ENCODE measurements at regions not wholly inside any gene's neighbourhood (a gene's known extent, or its start where the extent isn't known, plus 50 kb on each side); places are given as distances from the start of the nearest gene placed in this dataset.

- Histone ChIP-seq H3K4me1 (ENCODE audit: control insufficient read depth in 2 of 2, insufficient read depth in 2 of 2, low read length in 1 of 2) (no peaks in the 10 kb centered on the region), H3K36me3 (ENCODE audit: control insufficient read depth in 2 of 2, insufficient read depth in 2 of 2, low read length in 1 of 2) (no peaks in the 10 kb centered on the region), H3K4me3 (ENCODE audit: low read depth in 1 of 2, low read length in 2 of 2) (no peak overlapping the region), H3K27me3 (ENCODE audit: control insufficient read depth in 1 of 2, insufficient read depth in 2 of 2, low read length in 2 of 2) (no peaks in the 10 kb centered on the region), H3K27ac (ENCODE audit: low read depth in 2 of 2, low read length in 1 of 2) (no peak overlapping the region), H3K9me3 (ENCODE audit: control insufficient read depth in 2 of 2, insufficient read depth in 1 of 2, low read depth in 1 of 2, low read length in 1 of 2) (no peaks in the 10 kb centered on the region)
- WGBS, 2 donors: 74 to 79% methylated on average over 1 of the region's 1 CpG
Measured at GRCh38 chr10:58101682-58102081, 166.0 kb downstream of the IPMK start.

GRCh38 chr10:58094985-58095718 is 172.5 kb downstream of the IPMK start:
- WGBS, 2 donors: 62 to 73% methylated on average over 8 of the region's 8 CpGs
- no peaks in the 10 kb centered on the region for H3K4me1 ChIP-seq (ENCODE audit: control insufficient read depth in 2 of 2, insufficient read depth in 2 of 2, low read length in 1 of 2)
- no peak overlapping the region for H3K27ac ChIP-seq (ENCODE audit: low read depth in 2 of 2, low read length in 1 of 2)
- H3K27me3 ChIP-seq (ENCODE audit: control insufficient read depth in 1 of 2, insufficient read depth in 2 of 2, low read length in 2 of 2): no peaks in the 10 kb centered on the region
- H3K4me3 ChIP-seq (ENCODE audit: low read depth in 1 of 2, low read length in 2 of 2): no peak overlapping the region
- H3K9me3 ChIP-seq (ENCODE audit: control insufficient read depth in 2 of 2, insufficient read depth in 1 of 2, low read depth in 1 of 2, low read length in 1 of 2): peaks cover 0 to 3% of the 10 kb centered on the region in 2 donors
- H3K36me3 ChIP-seq (ENCODE audit: control insufficient read depth in 2 of 2, insufficient read depth in 2 of 2, low read length in 1 of 2): no peaks in the 10 kb centered on the region

- no peak overlapping the region for H3K27ac ChIP-seq (ENCODE audit: low read depth in 2 of 2, low read length in 1 of 2)
- no peaks in the 10 kb centered on the region for H3K4me1 ChIP-seq (ENCODE audit: control insufficient read depth in 2 of 2, insufficient read depth in 2 of 2, low read length in 1 of 2)
- WGBS, 2 donors: 78 to 82% methylated on average over 3 of the region's 3 CpGs
- no peaks in the 10 kb centered on the region for H3K27me3 ChIP-seq (ENCODE audit: control insufficient read depth in 1 of 2, insufficient read depth in 2 of 2, low read length in 2 of 2)
- H3K4me3 ChIP-seq (ENCODE audit: low read depth in 1 of 2, low read length in 2 of 2): no peak overlapping the region
- no peaks in the 10 kb centered on the region for H3K36me3 ChIP-seq (ENCODE audit: control insufficient read depth in 2 of 2, insufficient read depth in 2 of 2, low read length in 1 of 2)
- peaks cover 0 to 3% of the 10 kb centered on the region in 2 donors for H3K9me3 ChIP-seq (ENCODE audit: control insufficient read depth in 2 of 2, insufficient read depth in 1 of 2, low read depth in 1 of 2, low read length in 1 of 2)
Measured at GRCh38 chr10:58091886-58092285, 175.8 kb downstream of the IPMK start.

- Histone ChIP-seq H3K4me1 (ENCODE audit: control insufficient read depth in 2 of 2, insufficient read depth in 2 of 2, low read length in 1 of 2) (no peaks in the 10 kb centered on the region), H3K4me3 (ENCODE audit: low read depth in 1 of 2, low read length in 2 of 2) (no peak overlapping the region), H3K27me3 (ENCODE audit: control insufficient read depth in 1 of 2, insufficient read depth in 2 of 2, low read length in 2 of 2) (peaks cover 0 to 3% of the 10 kb centered on the region in 2 donors), H3K36me3 (ENCODE audit: control insufficient read depth in 2 of 2, insufficient read depth in 2 of 2, low read length in 1 of 2) (no peaks in the 10 kb centered on the region), H3K27ac (ENCODE audit: low read depth in 2 of 2, low read length in 1 of 2) (no peak overlapping the region), H3K9me3 (ENCODE audit: control insufficient read depth in 2 of 2, insufficient read depth in 1 of 2, low read depth in 1 of 2, low read length in 1 of 2) (peaks cover 0 to 3% of the 10 kb centered on the region in 2 donors)
- 60 to 62% methylated on average over 2 of the region's 2 CpGs for WGBS, 2 donors
Measured at GRCh38 chr10:58089739-58090138, 178.0 kb downstream of the IPMK start.

- H3K27me3 ChIP-seq (ENCODE audit: control insufficient read depth in 1 of 2, insufficient read depth in 2 of 2, low read length in 2 of 2): peaks cover 0 to 3% of the 10 kb centered on the region in 2 donors
- no peak overlapping the region for H3K27ac ChIP-seq (ENCODE audit: low read depth in 2 of 2, low read length in 1 of 2)
- H3K4me3 ChIP-seq (ENCODE audit: low read depth in 1 of 2, low read length in 2 of 2): no peak overlapping the region
- peaks cover 0 to 3% of the 10 kb centered on the region in 2 donors for H3K9me3 ChIP-seq (ENCODE audit: control insufficient read depth in 2 of 2, insufficient read depth in 1 of 2, low read depth in 1 of 2, low read length in 1 of 2)
- H3K36me3 ChIP-seq (ENCODE audit: control insufficient read depth in 2 of 2, insufficient read depth in 2 of 2, low read length in 1 of 2): no peaks in the 10 kb centered on the region
- no peaks in the 10 kb centered on the region for H3K4me1 ChIP-seq (ENCODE audit: control insufficient read depth in 2 of 2, insufficient read depth in 2 of 2, low read length in 1 of 2)
Measured at GRCh38 chr10:58087896-58088295, 179.8 kb downstream of the IPMK start.

GRCh38 chr10:58086763-58087150 is 180.9 kb downstream of the IPMK start:
- peaks cover 0 to 3% of the 10 kb centered on the region in 2 donors for H3K9me3 ChIP-seq (ENCODE audit: control insufficient read depth in 2 of 2, insufficient read depth in 1 of 2, low read depth in 1 of 2, low read length in 1 of 2)
- no peaks in the 10 kb centered on the region for H3K36me3 ChIP-seq (ENCODE audit: control insufficient read depth in 2 of 2, insufficient read depth in 2 of 2, low read length in 1 of 2)
- no peak overlapping the region for H3K4me3 ChIP-seq (ENCODE audit: low read depth in 1 of 2, low read length in 2 of 2)
- H3K4me1 ChIP-seq (ENCODE audit: control insufficient read depth in 2 of 2, insufficient read depth in 2 of 2, low read length in 1 of 2): no peaks in the 10 kb centered on the region
- WGBS, 2 donors: 87 to 91% methylated on average over 2 of the region's 2 CpGs
- H3K27ac ChIP-seq (ENCODE audit: low read depth in 2 of 2, low read length in 1 of 2): no peak overlapping the region
- peaks cover 0 to 3% of the 10 kb centered on the region in 2 donors for H3K27me3 ChIP-seq (ENCODE audit: control insufficient read depth in 1 of 2, insufficient read depth in 2 of 2, low read length in 2 of 2)

GRCh38 chr10:58086144-58086762 is 181.4 kb downstream of the IPMK start:
- Histone ChIP-seq H3K4me1 (ENCODE audit: control insufficient read depth in 2 of 2, insufficient read depth in 2 of 2, low read length in 1 of 2) (no peaks in the 10 kb centered on the region), H3K36me3 (ENCODE audit: control insufficient read depth in 2 of 2, insufficient read depth in 2 of 2, low read length in 1 of 2) (no peaks in the 10 kb centered on the region), H3K4me3 (ENCODE audit: low read depth in 1 of 2, low read length in 2 of 2) (no peak overlapping the region), H3K27ac (ENCODE audit: low read depth in 2 of 2, low read length in 1 of 2) (no peak overlapping the region), H3K27me3 (ENCODE audit: control insufficient read depth in 1 of 2, insufficient read depth in 2 of 2, low read length in 2 of 2) (peaks cover 0 to 3% of the 10 kb centered on the region in 2 donors), H3K9me3 (ENCODE audit: control insufficient read depth in 2 of 2, insufficient read depth in 1 of 2, low read depth in 1 of 2, low read length in 1 of 2) (peaks cover 0 to 3% of the 10 kb centered on the region in 2 donors)
- WGBS, 2 donors: 83 to 88% methylated on average over 2 of the region's 2 CpGs

GRCh38 chr10:58082248-58082647 is 185.4 kb downstream of the IPMK start:
- WGBS, 2 donors: 82 to 84% methylated on average over 3 of the region's 3 CpGs
- Histone ChIP-seq H3K27ac (ENCODE audit: low read depth in 2 of 2, low read length in 1 of 2) (no peak overlapping the region), H3K9me3 (ENCODE audit: control insufficient read depth in 2 of 2, insufficient read depth in 1 of 2, low read depth in 1 of 2, low read length in 1 of 2) (no peaks in the 10 kb centered on the region), H3K27me3 (ENCODE audit: control insufficient read depth in 1 of 2, insufficient read depth in 2 of 2, low read length in 2 of 2) (peaks cover 0 to 3% of the 10 kb centered on the region in 2 donors), H3K4me1 (ENCODE audit: control insufficient read depth in 2 of 2, insufficient read depth in 2 of 2, low read length in 1 of 2) (no peaks in the 10 kb centered on the region), H3K36me3 (ENCODE audit: control insufficient read depth in 2 of 2, insufficient read depth in 2 of 2, low read length in 1 of 2) (no peaks in the 10 kb centered on the region), H3K4me3 (ENCODE audit: low read depth in 1 of 2, low read length in 2 of 2) (no peak overlapping the region)

- H3K9me3 ChIP-seq (ENCODE audit: control insufficient read depth in 2 of 2, insufficient read depth in 1 of 2, low read depth in 1 of 2, low read length in 1 of 2): no peaks in the 10 kb centered on the region
- no peak overlapping the region for H3K27ac ChIP-seq (ENCODE audit: low read depth in 2 of 2, low read length in 1 of 2)
- no peaks in the 10 kb centered on the region for H3K36me3 ChIP-seq (ENCODE audit: control insufficient read depth in 2 of 2, insufficient read depth in 2 of 2, low read length in 1 of 2)
- no peak overlapping the region for H3K4me3 ChIP-seq (ENCODE audit: low read depth in 1 of 2, low read length in 2 of 2)
- H3K27me3 ChIP-seq (ENCODE audit: control insufficient read depth in 1 of 2, insufficient read depth in 2 of 2, low read length in 2 of 2): peaks cover 0 to 3% of the 10 kb centered on the region in 2 donors
- H3K4me1 ChIP-seq (ENCODE audit: control insufficient read depth in 2 of 2, insufficient read depth in 2 of 2, low read length in 1 of 2): no peaks in the 10 kb centered on the region
- 59 to 69% methylated on average over 2 of the region's 2 CpGs for WGBS, 2 donors
Measured at GRCh38 chr10:58081353-58081752, 186.3 kb downstream of the IPMK start.

GRCh38 chr10:58079461-58079860 is 188.2 kb downstream of the IPMK start:
- WGBS, 2 donors: 83 to 89% methylated on average over 2 of the region's 2 CpGs
- H3K4me3 ChIP-seq (ENCODE audit: low read depth in 1 of 2, low read length in 2 of 2): no peak overlapping the region
- no peaks in the 10 kb centered on the region for H3K27me3 ChIP-seq (ENCODE audit: control insufficient read depth in 1 of 2, insufficient read depth in 2 of 2, low read length in 2 of 2)

More at GRCh38 chr10:58079461-58079860, 188.2 kb downstream of the IPMK start:
- H3K36me3 ChIP-seq (ENCODE audit: control insufficient read depth in 2 of 2, insufficient read depth in 2 of 2, low read length in 1 of 2): no peaks in the 10 kb centered on the region
- H3K4me1 ChIP-seq (ENCODE audit: control insufficient read depth in 2 of 2, insufficient read depth in 2 of 2, low read length in 1 of 2): no peaks in the 10 kb centered on the region
- H3K9me3 ChIP-seq (ENCODE audit: control insufficient read depth in 2 of 2, insufficient read depth in 1 of 2, low read depth in 1 of 2, low read length in 1 of 2): no peaks in the 10 kb centered on the region
- H3K27ac ChIP-seq (ENCODE audit: low read depth in 2 of 2, low read length in 1 of 2): no peak overlapping the region

Data from esophagus (tissue), 2 donors.